ENCODE measurements at regions not wholly inside any gene's neighbourhood (a gene's known extent, or its start where the extent isn't known, plus 50 kb on each side); places are given as distances from the start of the nearest gene placed in this dataset.
A peak's percentile ranks its signal among the peaks of the same experiment; 100 is the strongest.
"Not testable (repeated sequence)": the region's sequence is repeated elsewhere in the genome, so short reads cannot be mapped to it uniquely, and the experiment has no call there.

DNA sequence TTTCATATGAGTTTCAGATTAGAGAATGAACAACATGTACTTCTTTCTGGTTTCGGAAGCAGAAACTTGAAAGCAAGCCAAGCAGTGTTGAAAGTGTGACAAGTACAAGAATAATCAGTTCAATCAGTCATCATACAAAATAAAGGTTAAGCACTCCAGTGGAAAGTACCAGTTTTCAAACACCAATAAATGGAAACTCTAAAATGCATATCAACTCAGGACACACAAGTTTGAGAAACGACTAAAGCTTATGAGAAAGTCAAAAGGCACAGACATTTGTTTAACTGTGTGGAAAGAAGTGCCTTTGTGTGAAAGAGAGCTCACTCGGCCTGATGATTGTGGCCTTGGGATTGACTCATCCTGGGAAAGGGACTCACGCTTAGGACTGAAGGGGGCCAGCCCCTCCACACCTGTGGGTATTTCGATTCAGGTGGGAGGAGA lies 60.6 kb upstream of the AKR1C1 start:
- peak; percentile 1 for DNase-seq

DNA sequence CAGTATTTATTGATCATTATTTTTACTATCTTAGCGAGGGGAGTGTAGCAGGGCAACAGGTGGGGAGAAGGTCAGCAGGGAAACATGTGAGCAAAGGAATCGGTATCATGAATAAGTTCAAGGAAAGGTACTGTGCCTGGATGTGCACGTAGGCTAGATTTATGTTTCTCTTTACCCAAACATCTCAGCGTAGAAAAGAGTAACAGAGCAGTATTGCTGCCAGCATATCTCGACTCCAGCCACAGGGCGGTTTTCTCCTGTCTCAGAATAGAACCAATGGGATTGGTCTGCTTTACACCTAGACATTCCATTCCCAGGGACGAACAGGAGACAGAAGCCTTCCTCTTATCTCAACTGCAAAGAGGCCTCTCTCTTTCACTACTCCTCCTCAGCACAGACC lies 60.1 kb upstream of the AKR1C1 start:
- not testable (repeated sequence) for DNase-seq

DNA sequence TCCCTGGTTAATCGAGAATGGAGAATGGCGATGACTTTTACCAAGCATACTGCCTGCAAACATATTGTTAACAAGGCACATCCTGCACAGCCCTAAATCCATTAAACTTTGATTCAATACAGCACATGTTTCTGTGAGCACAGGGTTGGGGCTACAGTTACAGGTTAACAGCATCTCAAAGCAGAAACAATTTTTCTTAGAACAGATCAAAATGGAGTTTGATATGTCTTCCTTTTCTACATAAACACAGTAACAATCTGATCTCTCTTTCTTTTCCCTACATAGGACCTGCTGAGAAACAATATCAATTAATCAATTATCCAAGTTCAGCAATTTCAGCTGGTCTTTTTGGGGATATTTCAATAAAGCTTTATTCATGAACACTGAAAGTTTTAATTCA lies 59.5 kb upstream of the AKR1C1 start:
- not testable (repeated sequence) for DNase-seq

DNA sequence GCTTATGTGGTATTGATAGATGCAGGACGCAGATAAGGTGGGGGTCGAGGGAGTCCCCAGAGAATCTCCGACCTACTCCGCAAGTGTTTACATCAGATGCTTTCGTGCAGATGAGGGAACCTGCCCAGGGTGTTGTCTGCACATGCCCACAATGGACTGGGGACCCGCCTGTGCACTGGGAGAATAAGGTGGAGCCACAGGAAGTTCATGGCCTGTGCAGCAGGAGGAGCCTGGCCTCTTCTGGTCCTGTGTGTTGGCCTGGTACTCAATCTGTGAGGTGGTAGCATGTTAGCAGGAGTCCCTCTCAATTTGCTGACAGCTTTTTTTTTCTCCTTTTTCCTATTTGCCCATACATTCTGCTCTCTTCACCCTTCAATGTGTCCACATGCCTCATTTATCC lies 54.1 kb upstream of the AKR1C1 start:
- DNase-seq: no peak
